Esophagus squamous epithelium (tissue), 5 donors: ENCODE measurements at regions not wholly inside any gene's neighbourhood (a gene's known extent, or its start where the extent isn't known, plus 50 kb on each side); places are given as distances from the start of the nearest gene placed in this dataset.

Experiments
- DNase-seq: peaks from one replicate; lab custom pipeline; 2025; lab: John Stamatoyannopoulos, UW
- H3K27ac ChIP-seq, 4 donors: fragments of 200-600 bp; sonication (generic); one replicate each; pipeline ENCODE4 v1.5.1; 2016 to 2019; ENCODE audit warnings: mild to moderate bottlenecking in 1 of 4
- H3K27me3 ChIP-seq, 4 donors: fragments of 200-600 bp; sonication (generic); 1 replicate in 3 of 4; 2 replicates in 1 of 4; pipeline versions ENCODE4 v1.5.1 to v1.6.0; 2017 to 2021; ENCODE audit warnings: antibody characterized with exemption in 1 of 4
- H3K36me3 ChIP-seq, 3 donors: fragments of 200-600 bp; sonication (generic); one replicate each; pipeline ENCODE4 v1.5.1; 2016 to 2019
- H3K4me1 ChIP-seq, 3 donors: fragments of 200-600 bp; sonication (generic); one replicate each; pipeline ENCODE4 v1.5.1; 2017 to 2019
- H3K4me3 ChIP-seq, 4 donors: fragments of 200-600 bp; sonication (generic); 1 replicate in 3 of 4; 2 replicates in 1 of 4; pipeline ENCODE4 v1.5.1; 2016 to 2019; ENCODE audit warnings: mild to moderate bottlenecking in 2 of 4, moderate library complexity in 1 of 4
- H3K9me3 ChIP-seq, 3 donors: fragments of 200-600 bp; sonication (generic); one replicate each; pipeline ENCODE4 v1.5.1; 2016 to 2019
- CTCF ChIP-seq, 6 experiments: fragments of 450-650 bp in 4 of 6; fragments of 200-600 bp in 2 of 6; sonication (generic) in 2 of 6; IDR thresholded peaks; one replicate each; pipeline ENCODE4 v1.5.1; 2016 to 2019; ENCODE audit warnings: antibody characterized with exemption in 6 of 6, mild to moderate bottlenecking in 4 of 6, moderate library complexity in 4 of 6
- POLR2A ChIP-seq, 4 donors: fragments of 450-650 bp; IDR thresholded peaks; one replicate each; pipeline ENCODE4 v1.6.1; 2017; ENCODE audit warnings: antibody characterized with exemption in 4 of 4, mild to moderate bottlenecking in 4 of 4, moderate library complexity in 3 of 4
- WGBS, 2 donors: methylation state at CpG; one replicate each; pipeline ENCODE4 v1.1.5; 2018; 5-methylcytosine and 5-hydroxymethylcytosine counted together
- intact Hi-C: fragments of 100-400 bp; cut with DNase I; formaldehyde crosslinking; loops from one replicate; pipeline ENCODE4 v1.15.0; 2022
- donor health status: DM: yes; HTN: yes; CAD: no.

GRCh38 chr18:61183798-61184197 lies 149.4 kb upstream of the CDH20 start:
- H3K36me3 ChIP-seq: no peaks in the 10 kb centered on the region
- TF ChIP-seq CTCF (IDR thresholded peaks at IDR 0.05) (no peak), POLR2A (IDR thresholded peaks at IDR 0.05) (no peak)

GRCh38 chr18:61187971-61188370 lies 145.3 kb upstream of the CDH20 start:
- 96 to 97% methylated on average over 3 of the region's 3 CpGs for WGBS, 2 donors
- no peak for DNase-seq
- no peaks in the 10 kb centered on the region for H3K4me1 ChIP-seq
- H3K4me3 ChIP-seq: no peak overlapping the region
- no peaks in the 10 kb centered on the region for H3K9me3 ChIP-seq
- H3K27ac ChIP-seq: no peak overlapping the region
- no peaks in the 10 kb centered on the region for H3K36me3 ChIP-seq
- H3K27me3 ChIP-seq: no peaks in the 10 kb centered on the region
- intact Hi-C loops: no loop called here
- TF ChIP-seq CTCF (IDR thresholded peaks at IDR 0.05): no peak
- TF ChIP-seq POLR2A (IDR thresholded peaks at IDR 0.05): no peak

More at GRCh38 chr18:61183798-61184197, 149.4 kb upstream of the CDH20 start:
- H3K27ac ChIP-seq: no peak overlapping the region
- H3K4me1 ChIP-seq: no peaks in the 10 kb centered on the region
- H3K27me3 ChIP-seq: no peaks in the 10 kb centered on the region
- no peak overlapping the region for H3K4me3 ChIP-seq
- no peak for DNase-seq
- no peaks in the 10 kb centered on the region for H3K9me3 ChIP-seq
- intact Hi-C loops: no loop called here

GRCh38 chr18:61189376-61189775 lies 143.9 kb upstream of the CDH20 start:
- no peaks in the 10 kb centered on the region for H3K4me1 ChIP-seq
- no peaks in the 10 kb centered on the region for H3K27me3 ChIP-seq
- no peak for DNase-seq
- WGBS, 2 donors: 63 to 73% methylated on average over 3 of the region's 3 CpGs
- H3K9me3 ChIP-seq: no peaks in the 10 kb centered on the region
- no peak overlapping the region for H3K4me3 ChIP-seq
- TF ChIP-seq CTCF (IDR thresholded peaks at IDR 0.05): no peak
- TF ChIP-seq POLR2A (IDR thresholded peaks at IDR 0.05): no peak
- no peaks in the 10 kb centered on the region for H3K36me3 ChIP-seq
- intact Hi-C loops: no loop called here
- no peak overlapping the region for H3K27ac ChIP-seq

GRCh38 chr18:61194726-61195125 lies 138.5 kb upstream of the CDH20 start:
- no peaks in the 10 kb centered on the region for H3K4me1 ChIP-seq
- no peaks in the 10 kb centered on the region for H3K36me3 ChIP-seq
- intact Hi-C loops: no loop called here
- H3K27ac ChIP-seq: no peak overlapping the region
- H3K9me3 ChIP-seq: no peaks in the 10 kb centered on the region
- no peak for DNase-seq
- 67 to 77% methylated on average over 4 of the region's 4 CpGs for WGBS, 2 donors
- no peak for TF ChIP-seq CTCF (IDR thresholded peaks at IDR 0.05)
- TF ChIP-seq POLR2A (IDR thresholded peaks at IDR 0.05): no peak
- no peak overlapping the region for H3K4me3 ChIP-seq
- H3K27me3 ChIP-seq: no peaks in the 10 kb centered on the region

- Histone ChIP-seq H3K4me3 (no peak overlapping the region), H3K36me3 (no peaks in the 10 kb centered on the region), H3K9me3 (no peaks in the 10 kb centered on the region), H3K27me3 (no peaks in the 10 kb centered on the region), H3K4me1 (no peaks in the 10 kb centered on the region), H3K27ac (no peak overlapping the region)
- TF ChIP-seq CTCF (IDR thresholded peaks at IDR 0.05) (no peak), POLR2A (IDR thresholded peaks at IDR 0.05) (no peak)
- DNase-seq: no peak
- intact Hi-C loops: no loop called here
- WGBS, 2 donors: 69 to 78% methylated on average over 4 of the region's 4 CpGs
Observed at GRCh38 chr18:61196750-61197149, 136.5 kb upstream of the CDH20 start.
